ENCODE measurements at regions not wholly inside any gene's neighbourhood (a gene's known extent, or its start where the extent isn't known, plus 50 kb on each side); places are given as distances from the start of the nearest gene placed in this dataset.

GRCh38 chr16:48089053-48089792 lies 66.6 kb downstream of the ABCC12 start:
- TF ChIP-seq, protein P1, sequence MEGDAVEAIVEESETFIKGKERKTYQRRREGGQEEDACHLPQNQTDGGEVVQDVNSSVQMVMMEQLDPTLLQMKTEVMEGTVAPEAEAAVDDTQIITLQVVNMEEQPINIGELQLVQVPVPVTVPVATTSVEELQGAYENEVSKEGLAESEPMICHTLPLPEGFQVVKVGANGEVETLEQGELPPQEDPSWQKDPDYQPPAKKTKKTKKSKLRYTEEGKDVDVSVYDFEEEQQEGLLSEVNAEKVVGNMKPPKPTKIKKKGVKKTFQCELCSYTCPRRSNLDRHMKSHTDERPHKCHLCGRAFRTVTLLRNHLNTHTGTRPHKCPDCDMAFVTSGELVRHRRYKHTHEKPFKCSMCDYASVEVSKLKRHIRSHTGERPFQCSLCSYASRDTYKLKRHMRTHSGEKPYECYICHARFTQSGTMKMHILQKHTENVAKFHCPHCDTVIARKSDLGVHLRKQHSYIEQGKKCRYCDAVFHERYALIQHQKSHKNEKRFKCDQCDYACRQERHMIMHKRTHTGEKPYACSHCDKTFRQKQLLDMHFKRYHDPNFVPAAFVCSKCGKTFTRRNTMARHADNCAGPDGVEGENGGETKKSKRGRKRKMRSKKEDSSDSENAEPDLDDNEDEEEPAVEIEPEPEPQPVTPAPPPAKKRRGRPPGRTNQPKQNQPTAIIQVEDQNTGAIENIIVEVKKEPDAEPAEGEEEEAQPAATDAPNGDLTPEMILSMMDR (IDR thresholded peaks at IDR 0.05): no peak
- no peak for TF ChIP-seq POLR2A (IDR thresholded peaks at IDR 0.05)
